HEK293T (cell line): ENCODE measurements at regions not wholly inside any gene's neighbourhood (a gene's known extent, or its start where the extent isn't known, plus 50 kb on each side); places are given as distances from the start of the nearest gene placed in this dataset.

Experiments used
- CTCF ChIA-PET: fragments of 350-600 bp; formaldehyde crosslinking; extraction: SDS; loops from one replicate; lab custom pipeline; 2021; ENCODE audit warnings: antibody characterized with exemption, inconsistent platforms; lab: Yijun Ruan, JAX
- POLR2A ChIA-PET: fragments of 350-600 bp; formaldehyde crosslinking; extraction: SDS; loops from one replicate; lab custom pipeline; 2020; ENCODE audit warnings: antibody characterized with exemption, inconsistent platforms; lab: Yijun Ruan, JAX
- DNase-seq: peaks from one replicate; pipeline ENCODE4 v3.0.0; 2012; ENCODE audit warnings: mixed read lengths; ENCODE audit errors: extremely low spot score
- ARNT ChIP-seq: fragments of 450-650 bp; IDR thresholded peaks from 2 replicates; pipeline ENCODE4 v1.6.1; 2017; ENCODE audit warnings: mild to moderate bottlenecking
- BHLHE40 ChIP-seq: fragments of 450-650 bp; IDR thresholded peaks from 2 replicates; pipeline ENCODE4 v1.6.1; 2016; ENCODE audit warnings: mild to moderate bottlenecking, moderate library complexity, borderline replicate concordance
- CTBP1 ChIP-seq: fragments of 450-650 bp; IDR thresholded peaks from 2 replicates; pipeline ENCODE4 v1.6.1; 2016; ENCODE audit warnings: borderline replicate concordance
- ELF4 ChIP-seq: fragments of 450-650 bp; IDR thresholded peaks from 2 replicates; pipeline ENCODE4 v1.6.1; 2017; ENCODE audit warnings: antibody characterized with exemption
- FOXA1 ChIP-seq: fragments of 450-650 bp; IDR thresholded peaks from 2 replicates; pipeline ENCODE4 v1.6.1; 2016; ENCODE audit warnings: mild to moderate bottlenecking
- FOXK2 ChIP-seq: fragments of 450-650 bp; IDR thresholded peaks from 2 replicates; pipeline ENCODE4 v1.6.1; 2016; ENCODE audit warnings: mild to moderate bottlenecking
- FOXM1 ChIP-seq: fragments of 450-650 bp; IDR thresholded peaks from 2 replicates; pipeline ENCODE4 v1.6.1; 2017; ENCODE audit warnings: mild to moderate bottlenecking, borderline replicate concordance
- HDGF ChIP-seq: fragments of 450-650 bp; IDR thresholded peaks from 2 replicates; pipeline ENCODE4 v1.6.1; 2017; ENCODE audit warnings: antibody characterized with exemption, borderline replicate concordance
- L3MBTL2 ChIP-seq: fragments of 450-650 bp; conservative IDR thresholded peaks from 2 replicates; pipeline ENCODE4 v1.6.1; 2016; ENCODE audit warnings: mild to moderate bottlenecking
- LEF1 ChIP-seq: fragments of 450-650 bp; IDR thresholded peaks from 2 replicates; pipeline ENCODE4 v1.6.1; 2017; ENCODE audit warnings: mild to moderate bottlenecking, borderline replicate concordance
- NFRKB ChIP-seq: fragments of 450-650 bp; IDR thresholded peaks from 2 replicates; pipeline ENCODE4 v1.6.1; 2016; ENCODE audit warnings: mild to moderate bottlenecking, moderate library complexity
- PKNOX1 ChIP-seq: fragments of 450-650 bp; IDR thresholded peaks from 2 replicates; pipeline ENCODE4 v1.6.1; 2016
- SP1 ChIP-seq: fragments of 450-650 bp; IDR thresholded peaks from 2 replicates; pipeline ENCODE4 v1.6.1; 2017
- SUZ12 ChIP-seq: fragments of 450-650 bp; IDR thresholded peaks from 2 replicates; pipeline ENCODE4 v1.6.1; 2016; ENCODE audit warnings: mild to moderate bottlenecking
- TARDBP ChIP-seq: fragments of 450-650 bp; IDR thresholded peaks from 2 replicates; pipeline ENCODE4 v1.6.1; 2016
- ZNF384 ChIP-seq: fragments of 450-650 bp; IDR thresholded peaks from 2 replicates; pipeline ENCODE4 v1.6.1; 2016

- ChIA-PET POLR2A (no interaction called here), CTCF (no interaction called here)
- DNase-seq = no peak
- TF ChIP-seq FOXA1 = no peak
- TF ChIP-seq ELF4 = no peak
- TF ChIP-seq SUZ12 = no peak
- no peak for TF ChIP-seq ARNT
- no peak for TF ChIP-seq CTBP1
Observed at GRCh38 chr2:10501980-10502802, 54.1 kb upstream of the ODC1 start.

GRCh38 chr2:10501451-10501961 lies 53.4 kb upstream of the ODC1 start:
- CTCF ChIA-PET = no interaction called here
- DNase-seq = no peak
- no peak for TF ChIP-seq L3MBTL2
- TF ChIP-seq ELF4 = no peak
- TF ChIP-seq CTBP1 = no peak
- no peak for TF ChIP-seq TARDBP
- TF ChIP-seq FOXA1 = no peak
- TF ChIP-seq HDGF = no peak
- TF ChIP-seq FOXM1 = no peak
- POLR2A ChIA-PET = no interaction called here

- CTCF ChIA-PET = no interaction called here
- TF ChIP-seq FOXK2 (no peak), SP1 (no peak), CTBP1 (no peak), BHLHE40 (no peak), ELF4 (no peak), ARNT (no peak), FOXM1 (no peak), L3MBTL2 (no peak), NFRKB (no peak), SUZ12 (no peak), LEF1 (no peak)
- POLR2A ChIA-PET = no interaction called here
- no peak for DNase-seq
Observed at GRCh38 chr2:10500601-10501361, 52.7 kb upstream of the ODC1 start.

GRCh38 chr2:10499911-10500521 lies 51.9 kb upstream of the ODC1 start:
- CTCF ChIA-PET = no interaction called here
- POLR2A ChIA-PET = no interaction called here
- TF ChIP-seq NFRKB (no peak), SUZ12 (no peak), SP1 (no peak), ZNF384 (no peak), LEF1 (no peak), FOXK2 (no peak), CTBP1 (no peak), PKNOX1 (no peak), FOXA1 (no peak), ELF4 (no peak), HDGF (no peak), ARNT (no peak), BHLHE40 (no peak), FOXM1 (no peak), TARDBP (no peak), L3MBTL2 (no peak)
- DNase-seq = no peak

- no peak for TF ChIP-seq PKNOX1
- TF ChIP-seq FOXA1 = no peak
- TF ChIP-seq FOXM1 = no peak
- no peak for TF ChIP-seq TARDBP
- TF ChIP-seq ARNT = no peak
- TF ChIP-seq ZNF384 = no peak
- no peak for TF ChIP-seq FOXK2
- TF ChIP-seq ELF4 = no peak
- no peak for TF ChIP-seq SUZ12
- no peak for TF ChIP-seq BHLHE40
- no peak for TF ChIP-seq LEF1
- no peak for TF ChIP-seq HDGF
- TF ChIP-seq NFRKB = no peak
- no peak for TF ChIP-seq SP1
- no peak for TF ChIP-seq L3MBTL2
- no peak for TF ChIP-seq CTBP1
- POLR2A ChIA-PET = no interaction called here
- no peak for DNase-seq
- CTCF ChIA-PET = no interaction called here
Observed at GRCh38 chr2:10499275-10499907, 51.3 kb upstream of the ODC1 start.
